HTR-8/SVneo (cell line): ENCODE measurements at regions not wholly inside any gene's neighbourhood (a gene's known extent, or its start where the extent isn't known, plus 50 kb on each side); places are given as distances from the start of the nearest gene placed in this dataset.
"Not testable (repeated sequence)": the region's sequence is repeated elsewhere in the genome, so short reads cannot be mapped to it uniquely, and the experiment has no call there.

Source experiments
- DNase-seq: peaks from one replicate; pipeline ENCODE4 v3.0.0; 2011; ENCODE audit warnings: low spot score, mixed read lengths; ENCODE audit not compliant: insufficient read length
- FAIRE-seq: peaks from 2 replicates; lab custom pipeline; 2011; peaks lifted over from hg19 to GRCh38; lab: Jason Lieb, UNC

- FAIRE-seq (no peak), DNase-seq (no peak)
These were observed 65.4 kb upstream of the ENPP6 start for GRCh38 chr4:184282895-184283654.

DNA sequence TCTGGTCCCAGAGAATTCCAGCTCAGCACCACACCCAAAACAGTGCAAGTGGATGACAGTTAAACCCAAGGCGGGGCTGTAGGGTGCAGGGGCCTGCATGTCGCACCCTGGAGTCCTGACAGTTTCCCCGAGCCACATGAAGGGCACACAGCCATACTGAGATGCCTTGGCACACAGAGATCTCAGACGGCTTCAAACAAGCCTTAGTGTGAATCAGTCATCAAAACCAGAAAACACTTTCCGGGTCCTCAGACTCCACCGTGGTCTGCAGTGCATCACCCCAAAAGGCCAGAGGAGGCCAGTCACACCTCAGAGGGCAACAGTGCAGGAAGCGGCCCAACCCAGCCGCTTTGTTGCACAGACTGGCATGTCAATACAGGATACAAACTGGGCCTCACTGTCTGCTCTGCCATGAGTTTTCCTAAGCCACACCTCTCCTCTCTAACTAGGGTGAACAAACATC lies 64.6 kb upstream of the ENPP6 start:
- no peak for FAIRE-seq
- no peak for DNase-seq

- no peak for DNase-seq
These were observed 63.8 kb upstream of the ENPP6 start for GRCh38 chr4:184281231-184282139.

DNA sequence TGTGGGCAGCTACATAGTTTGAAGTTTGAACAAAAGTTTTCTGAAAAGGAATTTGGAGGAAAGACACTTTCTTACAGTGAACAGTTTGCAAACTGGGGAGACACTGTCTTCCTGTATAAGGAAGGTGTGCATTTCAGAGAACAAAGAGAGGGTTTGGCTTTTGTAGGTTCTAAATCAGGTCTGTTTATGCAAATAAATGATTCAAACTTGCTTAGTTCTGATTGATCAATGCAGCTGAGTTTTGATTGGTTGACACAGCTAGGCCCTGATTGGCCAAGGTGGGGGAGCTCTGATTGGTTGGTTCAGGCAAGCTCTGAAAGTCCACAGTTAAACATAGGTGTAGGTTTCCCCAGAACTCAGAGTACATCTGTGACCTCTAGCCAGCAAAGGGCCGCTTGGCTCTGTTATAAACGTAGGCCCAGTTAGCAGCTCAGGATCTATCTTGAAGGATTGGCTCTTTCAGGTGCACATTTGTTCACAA lies 63.0 kb upstream of the ENPP6 start:
- FAIRE-seq (no peak), DNase-seq (no peak)

More at GRCh38 chr4:184281231-184282139, 63.8 kb upstream of the ENPP6 start:
- FAIRE-seq: no peak

DNA sequence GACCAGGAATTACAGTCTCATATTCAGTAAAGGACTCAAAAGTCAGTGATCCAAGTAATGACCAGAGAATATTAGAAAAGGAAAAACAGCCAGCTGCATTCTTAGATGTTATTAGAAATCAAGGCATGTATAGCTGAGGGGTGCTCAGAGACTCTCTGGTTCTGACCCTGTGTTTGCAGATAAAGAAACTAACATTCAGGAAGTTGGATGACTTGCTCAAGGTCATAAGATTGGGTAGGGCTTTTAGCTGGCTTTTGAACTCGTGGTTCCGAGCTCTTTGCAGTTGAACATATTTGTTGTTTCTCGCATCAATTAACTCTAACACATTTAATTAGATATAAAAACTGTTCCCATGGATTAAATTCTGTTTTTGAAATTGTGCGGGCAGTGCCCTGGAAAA lies 62.5 kb upstream of the ENPP6 start:
- FAIRE-seq (no peak), DNase-seq (no peak)

DNA sequence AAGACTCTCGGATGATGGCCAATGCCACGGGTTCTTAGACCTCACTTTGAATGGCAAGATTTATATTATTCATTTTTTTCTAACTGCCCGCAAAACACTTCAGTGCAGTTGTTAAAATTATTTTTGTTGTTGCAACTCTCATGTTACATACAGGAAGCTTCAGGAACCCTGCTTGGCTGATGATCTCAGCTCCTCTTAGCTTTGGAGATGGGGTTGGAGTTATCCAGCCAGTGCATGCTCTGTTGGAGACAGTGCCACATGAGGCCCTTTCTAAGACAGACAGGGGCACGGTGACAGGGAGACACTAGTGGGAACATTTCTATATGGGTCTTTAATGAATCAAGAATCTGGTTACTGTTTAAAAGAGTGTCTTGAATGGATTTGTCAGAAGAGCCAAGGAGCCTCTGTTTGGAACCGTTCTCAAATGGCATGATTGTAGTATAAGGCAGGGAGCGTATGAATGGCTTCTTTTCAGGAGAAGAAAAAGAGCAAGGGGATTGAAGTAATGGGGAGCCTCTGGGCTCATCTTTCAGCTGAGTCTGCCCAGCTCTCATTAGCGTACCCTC lies 61.9 kb upstream of the ENPP6 start:
- FAIRE-seq (no peak), DNase-seq (no peak)

DNA sequence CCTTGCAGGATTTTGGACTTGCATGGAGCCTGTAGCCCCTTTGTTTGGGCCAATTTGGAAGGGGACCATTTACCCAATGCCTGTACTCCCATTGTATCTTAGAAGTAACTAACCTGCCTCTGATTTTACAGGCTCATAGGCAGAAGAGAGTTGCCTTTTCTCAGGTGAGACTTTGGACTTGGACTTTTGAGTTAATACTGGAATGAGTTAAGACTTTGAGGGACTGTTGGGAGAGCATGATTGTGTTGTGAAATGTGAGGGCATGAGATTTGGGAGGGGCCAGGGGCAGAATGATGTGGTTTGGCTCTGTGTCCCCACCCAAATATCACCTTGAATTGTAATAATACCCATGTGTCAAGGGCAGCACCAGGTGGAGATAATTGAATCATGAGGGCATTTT lies 60.1 kb upstream of the ENPP6 start:
- not testable (repeated sequence) for DNase-seq, FAIRE-seq

DNA sequence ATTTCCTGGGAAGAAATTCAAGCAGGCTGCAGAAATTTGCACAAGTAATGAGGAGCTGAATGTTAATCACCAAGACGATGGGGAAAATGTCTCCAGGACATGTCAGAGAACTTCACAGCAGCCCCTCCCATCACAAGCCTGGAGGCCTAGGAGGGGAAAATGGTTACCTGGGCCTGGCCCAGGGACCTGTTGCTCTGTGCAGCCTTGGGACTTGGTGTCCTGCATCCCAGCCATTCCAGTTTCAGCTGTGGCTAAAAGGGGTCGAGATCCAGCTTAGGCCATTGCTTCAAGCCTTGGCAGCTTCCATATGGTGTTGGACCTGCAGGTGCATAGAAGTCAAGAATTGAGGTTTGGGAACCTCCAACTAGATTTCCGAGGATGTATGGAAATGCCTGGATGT lies 59.3 kb upstream of the ENPP6 start:
- FAIRE-seq, DNase-seq: not testable (repeated sequence)

GRCh38 chr4:184276346-184276745 lies 58.7 kb upstream of the ENPP6 start:
- DNase-seq: not testable (repeated sequence)

DNA sequence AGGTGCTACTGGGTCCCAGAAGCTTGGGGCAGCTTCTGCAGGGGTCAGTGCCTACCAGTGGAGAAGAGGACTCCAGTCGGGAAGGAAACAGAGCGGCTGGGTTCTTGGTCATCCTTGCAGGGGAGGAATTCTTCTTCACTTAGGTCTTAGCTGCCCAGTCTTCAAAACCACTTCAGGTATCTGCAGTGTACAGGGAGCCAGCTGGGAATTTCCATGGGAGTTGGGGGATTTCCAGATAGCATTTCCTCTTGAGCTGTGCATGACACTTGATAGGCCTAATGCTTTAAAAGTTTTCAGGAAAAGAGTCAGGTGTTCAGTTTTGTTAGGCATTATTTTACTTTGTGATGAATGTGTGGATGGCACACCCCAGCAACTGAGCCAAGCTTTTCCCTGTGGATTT lies 58.1 kb upstream of the ENPP6 start:
- FAIRE-seq (no peak), DNase-seq (no peak)

More at GRCh38 chr4:184276346-184276745, 58.7 kb upstream of the ENPP6 start:
- FAIRE-seq: not testable (repeated sequence)

- peak; percentile 20 for FAIRE-seq
- DNase-seq: no peak
These were observed 56.7 kb upstream of the ENPP6 start for GRCh38 chr4:184274286-184274951.

DNA sequence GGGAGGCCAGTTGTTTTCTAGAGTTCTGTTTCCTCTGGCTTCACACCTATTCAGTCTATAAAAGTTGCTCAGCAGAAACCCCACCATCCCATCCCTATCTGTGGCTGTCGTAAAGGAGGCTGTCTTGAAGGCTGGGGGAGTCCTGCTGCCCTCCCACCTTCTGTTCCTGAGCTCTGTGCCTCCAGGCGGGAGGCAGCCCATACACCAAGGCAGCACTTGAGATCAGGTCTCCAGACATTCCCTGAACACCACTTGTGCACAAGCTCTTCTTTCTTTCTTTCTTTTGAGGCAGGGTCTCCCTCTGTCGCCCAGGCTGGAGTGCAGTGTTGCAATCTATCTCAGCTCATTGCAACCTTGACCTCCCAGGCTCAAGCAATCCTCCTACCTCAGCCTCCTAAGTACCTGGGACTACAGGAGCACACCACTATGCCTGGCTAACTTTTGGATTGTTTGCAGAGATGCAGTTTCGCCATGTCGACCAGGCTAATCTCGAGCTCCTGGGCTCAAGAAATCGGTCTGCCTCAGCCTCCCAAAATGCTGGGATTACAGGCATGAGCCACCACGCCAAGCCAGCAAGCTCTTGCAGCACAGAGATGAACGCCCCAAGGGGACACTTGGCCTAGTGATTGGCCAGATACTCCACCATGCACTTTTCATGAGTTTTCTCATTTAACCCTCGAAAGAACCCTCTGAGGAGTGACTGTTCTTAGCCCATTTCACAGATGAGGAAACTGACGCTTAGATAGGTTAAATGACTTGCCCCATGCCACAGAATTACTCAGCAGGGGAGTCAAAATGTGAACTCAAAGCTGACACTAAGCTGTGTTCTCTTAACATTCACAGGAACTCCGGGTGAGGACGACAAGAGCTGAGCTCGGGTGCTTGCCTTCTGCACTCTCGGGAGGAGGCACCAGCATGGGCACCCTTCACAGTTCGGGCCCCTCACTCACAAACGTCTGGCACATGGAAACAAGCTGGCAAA lies 55.8 kb upstream of the ENPP6 start:
- DNase-seq (no peak), FAIRE-seq (no peak)

DNA sequence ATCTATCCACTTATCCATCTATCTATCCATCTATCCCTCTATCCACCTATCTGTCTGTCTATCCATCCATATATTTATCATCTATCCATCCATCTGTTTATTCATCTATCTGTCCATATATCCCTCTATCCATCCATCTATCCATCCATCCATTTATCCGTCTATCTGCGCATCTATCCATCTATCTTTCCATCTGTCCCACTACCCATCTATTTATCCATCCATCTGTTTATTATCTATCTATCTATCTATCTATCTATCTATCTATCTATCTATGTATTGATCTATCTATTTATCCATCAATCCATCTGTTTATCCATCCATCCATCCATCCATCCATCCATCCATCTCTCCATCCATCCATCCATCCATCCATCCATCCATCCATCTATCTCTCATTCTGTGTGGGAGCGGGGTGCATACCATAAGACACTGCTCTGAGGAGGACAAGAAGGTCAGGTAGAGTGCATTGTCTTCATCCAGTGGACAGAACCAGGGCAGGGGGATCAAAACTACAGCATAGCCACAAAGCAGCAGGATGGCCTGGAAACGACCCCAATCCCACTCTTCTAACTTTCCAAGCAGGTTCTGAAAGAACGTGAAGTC lies 53.2 kb upstream of the ENPP6 start:
- FAIRE-seq (peak; percentile 28), DNase-seq (no peak)

DNA sequence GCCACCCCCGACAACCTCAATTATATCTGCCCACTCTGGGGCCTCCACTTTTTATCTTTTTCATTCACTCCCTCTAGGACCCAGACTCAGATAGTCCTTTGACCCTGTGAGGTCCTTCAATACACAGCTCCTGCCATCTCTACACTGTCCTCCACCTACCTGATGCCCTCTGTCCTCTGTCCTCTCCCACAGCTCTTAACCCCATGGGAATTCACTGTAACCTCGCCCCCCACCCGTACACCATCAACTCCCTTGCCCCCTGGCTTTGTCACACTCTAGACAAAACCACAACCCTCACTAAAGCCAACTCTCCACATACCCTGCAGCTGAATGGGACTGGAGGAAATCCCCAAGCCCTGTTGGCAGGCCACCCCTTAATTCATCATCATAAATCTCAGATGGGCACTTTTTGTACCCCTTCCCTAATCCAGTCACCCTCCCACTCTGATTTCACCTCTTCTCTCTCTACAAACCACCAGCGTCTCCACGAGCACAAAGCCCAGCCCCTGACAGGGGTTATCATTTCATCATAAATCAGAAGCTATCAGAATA lies 52.3 kb upstream of the ENPP6 start:
- FAIRE-seq: no peak
- no peak for DNase-seq

GRCh38 chr4:184268584-184269160 lies 51.0 kb upstream of the ENPP6 start:
- FAIRE-seq: no peak
- no peak for DNase-seq

DNA sequence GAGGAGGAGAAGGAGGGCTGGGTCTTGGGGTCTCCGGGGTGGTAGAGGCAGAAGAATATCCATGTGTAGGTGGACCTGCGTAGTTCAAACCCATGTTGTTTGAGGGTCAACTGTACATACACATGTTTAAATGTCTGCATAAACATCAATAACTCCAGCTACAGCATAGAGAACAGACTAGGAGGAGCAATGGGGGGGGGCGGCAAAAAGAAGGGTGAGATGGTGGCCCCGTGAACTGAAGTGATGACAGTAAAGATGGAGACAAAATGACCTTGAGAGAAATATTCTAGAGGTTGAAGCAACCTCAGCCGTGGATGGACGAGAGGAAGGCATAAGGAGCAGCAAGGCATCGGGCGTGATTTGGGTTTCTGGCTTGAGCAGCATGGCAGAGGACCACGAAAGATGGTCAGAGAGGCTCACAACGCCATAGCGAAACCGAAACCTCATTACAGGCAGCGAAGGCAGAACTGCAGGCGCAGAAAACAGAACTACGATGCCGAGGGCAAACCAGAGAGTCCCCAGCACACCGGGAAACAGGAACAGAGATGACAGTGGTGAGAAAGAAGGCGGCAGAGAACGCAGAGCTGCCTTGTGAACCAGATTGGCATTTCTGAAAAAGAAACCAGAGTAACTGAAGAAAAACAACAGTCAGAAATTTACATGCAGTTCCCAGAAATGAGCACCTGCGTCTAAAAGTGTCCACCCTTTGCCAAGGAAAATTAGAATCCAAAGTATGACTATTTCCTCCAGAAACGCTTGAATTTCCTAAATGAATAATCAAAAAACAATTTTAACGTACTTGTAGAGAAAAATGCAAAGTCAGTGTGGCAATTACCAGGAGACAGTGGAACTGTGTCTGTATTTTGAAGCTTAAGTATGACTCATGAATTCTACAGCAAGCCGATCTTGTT lies 50.3 kb upstream of the ENPP6 start:
- FAIRE-seq: peak; percentile 68
- peak; percentile 63 for DNase-seq
